HCT116 (cell line): ENCODE measurements at regions not wholly inside any gene's neighbourhood (a gene's known extent, or its start where the extent isn't known, plus 50 kb on each side); places are given as distances from the start of the nearest gene placed in this dataset.

Experiments
- ATF3 ChIP-seq: IDR thresholded peaks from 2 replicates; pipeline ENCODE4 v1.6.1; 2012
- EZH2 ChIP-seq: fragments of 200-600 bp; sonication (generic); IDR thresholded peaks from 2 replicates; pipeline ENCODE4 v1.6.1; 2017; ENCODE audit warnings: antibody characterized with exemption, mixed run types
- FOSL1 ChIP-seq: IDR thresholded peaks from 2 replicates; pipeline ENCODE4 v1.6.1; 2012; ENCODE audit warnings: low read depth
- MAX ChIP-seq: IDR thresholded peaks from 2 replicates; pipeline ENCODE4 v1.6.1; 2012
- POLR2A ChIP-seq: IDR thresholded peaks from 2 replicates; pipeline ENCODE4 v1.7.0; 2011; ENCODE audit warnings: borderline replicate concordance; ENCODE audit not compliant: insufficient read depth, insufficient read length; ENCODE audit errors: extremely low read depth
- REST ChIP-seq: IDR thresholded peaks from 2 replicates; pipeline ENCODE4 v1.6.1; 2012; ENCODE audit warnings: low read depth
- ZNF274 ChIP-seq: fragments of 200-500 bp; sonication (Bioruptor generic); IDR thresholded peaks from 2 replicates; pipeline ENCODE4 v1.6.1; 2014; ENCODE audit warnings: mild to moderate bottlenecking, low read depth, low read length, inconsistent platforms
- TF ChIP-seq, protein P1 (sequence below), 3 experiments: fragments of 200-600 bp in 1 of 3; sonication (generic) in 1 of 3; IDR thresholded peaks in 2 of 3; conservative IDR thresholded peaks in 1 of 3; 2 replicates each; pipeline ENCODE4 v1.5.1; 2012 to 2017; ENCODE audit warnings: low read depth in 2 of 3, low read length in 2 of 3, antibody characterized with exemption in 1 of 3, borderline replicate concordance in 1 of 3, control low read depth in 1 of 3, mild to moderate bottlenecking in 1 of 3, mixed read lengths in 1 of 3, mixed run types in 1 of 3, moderate library complexity in 1 of 3; ENCODE audit not compliant: insufficient read depth in 1 of 3

- TF ChIP-seq EZH2 (no peak), ATF3 (no peak), POLR2A (no peak), REST (no peak), ZNF274 (no peak), FOSL1 (no peak), MAX (no peak)
- TF ChIP-seq, protein P1, sequence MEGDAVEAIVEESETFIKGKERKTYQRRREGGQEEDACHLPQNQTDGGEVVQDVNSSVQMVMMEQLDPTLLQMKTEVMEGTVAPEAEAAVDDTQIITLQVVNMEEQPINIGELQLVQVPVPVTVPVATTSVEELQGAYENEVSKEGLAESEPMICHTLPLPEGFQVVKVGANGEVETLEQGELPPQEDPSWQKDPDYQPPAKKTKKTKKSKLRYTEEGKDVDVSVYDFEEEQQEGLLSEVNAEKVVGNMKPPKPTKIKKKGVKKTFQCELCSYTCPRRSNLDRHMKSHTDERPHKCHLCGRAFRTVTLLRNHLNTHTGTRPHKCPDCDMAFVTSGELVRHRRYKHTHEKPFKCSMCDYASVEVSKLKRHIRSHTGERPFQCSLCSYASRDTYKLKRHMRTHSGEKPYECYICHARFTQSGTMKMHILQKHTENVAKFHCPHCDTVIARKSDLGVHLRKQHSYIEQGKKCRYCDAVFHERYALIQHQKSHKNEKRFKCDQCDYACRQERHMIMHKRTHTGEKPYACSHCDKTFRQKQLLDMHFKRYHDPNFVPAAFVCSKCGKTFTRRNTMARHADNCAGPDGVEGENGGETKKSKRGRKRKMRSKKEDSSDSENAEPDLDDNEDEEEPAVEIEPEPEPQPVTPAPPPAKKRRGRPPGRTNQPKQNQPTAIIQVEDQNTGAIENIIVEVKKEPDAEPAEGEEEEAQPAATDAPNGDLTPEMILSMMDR (IDR thresholded peaks at IDR 0.05 in 2 of 3, conservative IDR thresholded peaks at IDR 0.05 in 1 of 3; ENCODE audit: borderline replicate concordance in 1 of 3, insufficient read depth in 1 of 3, low read depth in 2 of 3, low read length in 2 of 3) = no peak
Measured at GRCh38 chr17:13671771-13672170, 70.0 kb upstream of the HS3ST3A1 start.
